ENCODE measurements at regions not wholly inside any gene's neighbourhood (a gene's known extent, or its start where the extent isn't known, plus 50 kb on each side); places are given as distances from the start of the nearest gene placed in this dataset.

DNA sequence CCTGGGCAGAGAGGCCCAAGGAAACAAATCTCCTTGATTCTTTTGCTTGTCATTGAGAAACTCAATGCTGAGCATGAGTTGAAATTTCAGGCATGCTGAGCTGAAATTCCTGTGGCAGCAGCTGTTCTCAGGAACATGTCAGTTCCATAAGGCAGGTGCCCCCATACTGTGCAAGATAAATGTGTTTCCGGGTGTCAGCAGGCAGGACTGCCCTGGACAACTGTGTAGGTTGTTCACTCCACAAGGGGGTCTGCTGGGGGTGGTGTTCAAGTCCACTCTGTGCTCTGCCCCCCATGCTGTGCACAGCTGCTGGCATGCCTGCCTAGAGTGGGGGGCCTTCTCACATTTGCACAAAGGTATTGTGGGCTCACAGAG is 133.7 kb downstream of the CTTN start:
- Histone ChIP-seq H3K36me3 (ENCODE audit: control insufficient read depth in 4 of 4, insufficient read depth in 4 of 4, low read length in 4 of 4) (no peaks in the 10 kb centered on the region), H3K9ac (ENCODE audit: insufficient read depth in 1 of 2, low read length in 2 of 2) (no peak overlapping the region), H3K9me3 (ENCODE audit: control insufficient read depth in 4 of 4, insufficient read depth in 3 of 4, low read length in 3 of 4) (peaks cover 0 to 3% (median 0%) of the 10 kb centered on the region in 4 donors), H3K4me1 (ENCODE audit: control insufficient read depth in 5 of 5, insufficient read depth in 5 of 5, low read length in 5 of 5) (peaks cover 0 to 3% (median 0%) of the 10 kb centered on the region in 5 donors), H3K4me3 (no peak overlapping the region), H3K27ac (ENCODE audit: low read depth in 1 of 2, low read length in 1 of 2) (no peak overlapping the region), H3K27me3 (ENCODE audit: control insufficient read depth in 3 of 3, insufficient read depth in 3 of 3, low read length in 2 of 3) (no peaks in the 10 kb centered on the region)
- no peak for ATAC-seq (ENCODE audit: insufficient read depth, low FRiP score)
- TF ChIP-seq, protein P1, sequence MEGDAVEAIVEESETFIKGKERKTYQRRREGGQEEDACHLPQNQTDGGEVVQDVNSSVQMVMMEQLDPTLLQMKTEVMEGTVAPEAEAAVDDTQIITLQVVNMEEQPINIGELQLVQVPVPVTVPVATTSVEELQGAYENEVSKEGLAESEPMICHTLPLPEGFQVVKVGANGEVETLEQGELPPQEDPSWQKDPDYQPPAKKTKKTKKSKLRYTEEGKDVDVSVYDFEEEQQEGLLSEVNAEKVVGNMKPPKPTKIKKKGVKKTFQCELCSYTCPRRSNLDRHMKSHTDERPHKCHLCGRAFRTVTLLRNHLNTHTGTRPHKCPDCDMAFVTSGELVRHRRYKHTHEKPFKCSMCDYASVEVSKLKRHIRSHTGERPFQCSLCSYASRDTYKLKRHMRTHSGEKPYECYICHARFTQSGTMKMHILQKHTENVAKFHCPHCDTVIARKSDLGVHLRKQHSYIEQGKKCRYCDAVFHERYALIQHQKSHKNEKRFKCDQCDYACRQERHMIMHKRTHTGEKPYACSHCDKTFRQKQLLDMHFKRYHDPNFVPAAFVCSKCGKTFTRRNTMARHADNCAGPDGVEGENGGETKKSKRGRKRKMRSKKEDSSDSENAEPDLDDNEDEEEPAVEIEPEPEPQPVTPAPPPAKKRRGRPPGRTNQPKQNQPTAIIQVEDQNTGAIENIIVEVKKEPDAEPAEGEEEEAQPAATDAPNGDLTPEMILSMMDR (IDR thresholded peaks at IDR 0.05; ENCODE audit: control extremely low read depth, extremely low read depth): no peak
- no peak for DNase-seq
- WGBS, 2 donors: 77 to 82% methylated on average over 1 of the region's 1 CpG

DNA sequence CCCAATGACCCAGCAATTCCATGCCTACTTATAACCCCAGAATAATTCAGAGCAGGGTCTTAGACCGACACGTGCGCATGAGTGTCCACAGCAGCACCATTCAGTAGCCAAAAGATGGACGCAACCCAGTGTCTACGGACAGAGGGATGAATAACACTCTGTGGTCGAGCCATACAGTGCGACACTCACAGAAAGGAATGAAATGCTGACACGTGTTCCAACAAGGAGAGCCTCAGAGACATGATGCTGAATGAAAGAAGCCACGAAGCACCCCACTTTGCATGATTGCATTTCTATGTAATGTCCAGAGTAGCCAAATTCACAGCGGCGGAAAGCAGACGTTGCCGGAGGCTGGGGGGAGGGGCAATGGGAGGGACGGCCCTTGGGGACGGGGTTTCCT is 134.4 kb downstream of the CTTN start:
- Histone ChIP-seq H3K9ac (ENCODE audit: insufficient read depth in 1 of 2, low read length in 2 of 2) (no peak overlapping the region), H3K9me3 (ENCODE audit: control insufficient read depth in 4 of 4, insufficient read depth in 3 of 4, low read length in 3 of 4) (peaks cover 0 to 3% (median 0%) of the 10 kb centered on the region in 4 donors), H3K27me3 (ENCODE audit: control insufficient read depth in 3 of 3, insufficient read depth in 3 of 3, low read length in 2 of 3) (no peaks in the 10 kb centered on the region), H3K4me3 (no peak overlapping the region), H3K36me3 (ENCODE audit: control insufficient read depth in 4 of 4, insufficient read depth in 4 of 4, low read length in 4 of 4) (no peaks in the 10 kb centered on the region), H3K27ac (ENCODE audit: low read depth in 1 of 2, low read length in 1 of 2) (no peak overlapping the region), H3K4me1 (ENCODE audit: control insufficient read depth in 5 of 5, insufficient read depth in 5 of 5, low read length in 5 of 5) (no peaks in the 10 kb centered on the region)
- no peak for DNase-seq
- WGBS, 2 donors: 80 to 86% methylated on average over 15 of the region's 15 CpGs
- no peak for ATAC-seq (ENCODE audit: insufficient read depth, low FRiP score)
- TF ChIP-seq, protein P1 (IDR thresholded peaks at IDR 0.05; ENCODE audit: control extremely low read depth, extremely low read depth): no peak

DNA sequence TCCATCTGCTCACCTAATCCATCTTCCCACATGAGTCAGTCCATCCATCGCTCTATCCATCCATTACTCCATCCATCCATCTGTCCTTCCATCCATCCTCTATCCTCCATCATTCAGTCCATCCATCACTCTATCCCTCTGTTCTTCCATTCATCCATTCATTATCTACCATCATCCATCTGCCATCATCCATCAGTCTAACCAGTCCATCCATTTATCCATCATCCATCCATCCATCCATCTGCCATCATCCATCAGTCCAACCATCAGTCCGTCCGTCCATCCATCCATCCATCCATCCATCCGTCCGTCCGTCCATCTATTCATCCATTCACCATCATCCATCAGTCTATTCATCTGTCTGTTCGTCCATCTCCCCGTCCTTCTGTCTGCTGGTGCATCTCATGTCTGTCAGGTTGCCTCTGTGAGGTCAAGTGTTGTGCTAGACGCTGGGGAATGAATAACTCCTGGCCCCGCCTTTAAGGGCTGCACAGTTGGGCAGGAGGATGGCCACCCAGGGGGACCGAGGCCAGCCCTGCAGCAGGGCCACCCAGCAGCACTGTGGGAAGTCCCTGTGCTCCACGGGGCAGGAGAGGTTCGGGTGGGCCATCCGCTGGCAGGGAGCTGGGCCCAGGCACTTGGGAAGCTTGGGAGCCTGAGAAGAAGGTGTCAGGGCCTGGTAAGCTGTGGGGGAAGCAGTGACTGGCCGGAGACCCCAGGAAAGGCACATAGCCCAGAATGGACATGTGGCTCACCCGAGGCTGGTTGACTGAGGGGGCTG is 137.1 kb downstream of the CTTN start:
- 91 to 93% methylated on average over 16 of the region's 16 CpGs for WGBS, 2 donors
- TF ChIP-seq, protein P1 (IDR thresholded peaks at IDR 0.05; ENCODE audit: control extremely low read depth, extremely low read depth): no peak
- DNase-seq: no peak

More for the DNA sequence above, 137.1 kb downstream of the CTTN start:
- Histone ChIP-seq H3K4me3 (no peak overlapping the region), H3K36me3 (ENCODE audit: control insufficient read depth in 4 of 4, insufficient read depth in 4 of 4, low read length in 4 of 4) (no peaks in the 10 kb centered on the region), H3K4me1 (ENCODE audit: control insufficient read depth in 5 of 5, insufficient read depth in 5 of 5, low read length in 5 of 5) (no peaks in the 10 kb centered on the region), H3K9ac (ENCODE audit: insufficient read depth in 1 of 2, low read length in 2 of 2) (no peak overlapping the region), H3K27me3 (ENCODE audit: control insufficient read depth in 3 of 3, insufficient read depth in 3 of 3, low read length in 2 of 3) (no peaks in the 10 kb centered on the region), H3K27ac (ENCODE audit: low read depth in 1 of 2, low read length in 1 of 2) (no peak overlapping the region), H3K9me3 (ENCODE audit: control insufficient read depth in 4 of 4, insufficient read depth in 3 of 4, low read length in 3 of 4) (peaks cover 0 to 3% (median 0%) of the 10 kb centered on the region in 4 donors)
- no peak for ATAC-seq (ENCODE audit: insufficient read depth, low FRiP score)

Data from lung (tissue), 11 donors.